Ecto neural progenitor cell (in vitro differentiated cells): ENCODE measurements at regions not wholly inside any gene's neighbourhood (a gene's known extent, or its start where the extent isn't known, plus 50 kb on each side); places are given as distances from the start of the nearest gene placed in this dataset.
"Not testable (repeated sequence)": the region's sequence is repeated elsewhere in the genome, so short reads cannot be mapped to it uniquely, and the experiment has no call there.

Experiments
- DNase-seq: peaks from one replicate; pipeline ENCODE4 v3.0.0-alpha.2; 2018; ENCODE audit warnings: low spot score

- DNase-seq, result no peak
Observed at GRCh38 chr17:70370816-70371215, 201.5 kb downstream of the KCNJ2 start.

- no peak for DNase-seq
Observed at GRCh38 chr17:70373369-70373768, 204.0 kb downstream of the KCNJ2 start.

- DNase-seq, result no peak
Observed at GRCh38 chr17:70374496-70374895, 205.2 kb downstream of the KCNJ2 start.

- DNase-seq, result no peak
Observed at GRCh38 chr17:70375406-70375805, 206.1 kb downstream of the KCNJ2 start.

GRCh38 chr17:70375813-70376770, 206.8 kb downstream of the KCNJ2 start:
- DNase-seq, result no peak

- no peak for DNase-seq
Observed at GRCh38 chr17:70377654-70378053, 208.3 kb downstream of the KCNJ2 start.

- DNase-seq, result no peak
Observed at GRCh38 chr17:70378076-70378475, 208.7 kb downstream of the KCNJ2 start.

- DNase-seq, result no peak
Observed at GRCh38 chr17:70379945-70380344, 210.6 kb downstream of the KCNJ2 start.

GRCh38 chr17:70381916-70382315, 212.6 kb downstream of the KCNJ2 start:
- DNase-seq, result not testable (repeated sequence)

GRCh38 chr17:70388326-70388725, 219.0 kb downstream of the KCNJ2 start:
- no peak for DNase-seq

GRCh38 chr17:70389232-70389757, 220.0 kb downstream of the KCNJ2 start:
- not testable (repeated sequence) for DNase-seq

- no peak for DNase-seq
Observed at GRCh38 chr17:70390049-70390448, 220.7 kb downstream of the KCNJ2 start.

GRCh38 chr17:70394473-70395232, 225.3 kb downstream of the KCNJ2 start:
- no peak for DNase-seq

- DNase-seq, result no peak
Observed at GRCh38 chr17:70405492-70406220, 236.3 kb downstream of the KCNJ2 start.

GRCh38 chr17:70407506-70407905, 238.2 kb downstream of the KCNJ2 start:
- DNase-seq, result no peak

GRCh38 chr17:70408768-70409167, 239.4 kb downstream of the KCNJ2 start:
- no peak for DNase-seq

- DNase-seq, result no peak
Observed at GRCh38 chr17:70414300-70414699, 245.0 kb downstream of the KCNJ2 start.

GRCh38 chr17:70420861-70421445, 251.6 kb downstream of the KCNJ2 start:
- no peak for DNase-seq

- DNase-seq, result no peak
Observed at GRCh38 chr17:70422862-70423261, 253.5 kb downstream of the KCNJ2 start.

- no peak for DNase-seq
Observed at GRCh38 chr17:70423562-70423961, 254.2 kb downstream of the KCNJ2 start.

GRCh38 chr17:70426752-70427151, 257.4 kb downstream of the KCNJ2 start:
- no peak for DNase-seq
